Thoracic aorta (tissue), 2 donors: ENCODE measurements at regions not wholly inside any gene's neighbourhood (a gene's known extent, or its start where the extent isn't known, plus 50 kb on each side); places are given as distances from the start of the nearest gene placed in this dataset.

Experiments used
- ATAC-seq: fragments of 150-250 bp; one replicate; pipeline ENCODE4 v1.8.0; 2017; ENCODE audit warnings: low read depth; ENCODE audit not compliant: insufficient number of reproducible peaks, low FRiP score
- DNase-seq: peaks from one replicate; pipeline ENCODE4 v3.0.0-alpha.2; 2020; ENCODE audit warnings: low spot score
- H3K27ac ChIP-seq, 2 donors: fragments of 200-600 bp; sonication (generic); 1 replicate in 1 of 2; 2 replicates in 1 of 2; pipeline ENCODE4 v1.5.1; 2016; ENCODE audit warnings: mild to moderate bottlenecking in 2 of 2, moderate library complexity in 2 of 2
- H3K27me3 ChIP-seq: fragments of 200-600 bp; sonication (generic); replicated peaks from 2 replicates; pipeline ENCODE4 v1.6.0; 2016; ENCODE audit warnings: mild to moderate bottlenecking; ENCODE audit not compliant: insufficient read depth
- H3K36me3 ChIP-seq: fragments of 200-600 bp; sonication (generic); one replicate; pipeline ENCODE4 v1.5.1; 2016
- H3K4me1 ChIP-seq, 2 donors: fragments of 200-600 bp; sonication (generic); 1 replicate in 1 of 2; 2 replicates in 1 of 2; pipeline versions ENCODE4 v1.5.1 to v1.6.0; 2016; ENCODE audit warnings: low read depth in 2 of 2, mild to moderate bottlenecking in 1 of 2; ENCODE audit not compliant: control insufficient read depth in 1 of 2
- H3K4me3 ChIP-seq: fragments of 200-600 bp; sonication (generic); 2 replicates; pipeline ENCODE4 v1.5.1; 2016; ENCODE audit warnings: mild to moderate bottlenecking
- H3K9me3 ChIP-seq: fragments of 200-600 bp; sonication (generic); 2 replicates; pipeline ENCODE4 v1.5.1; 2016
- CTCF ChIP-seq: fragments of 200-600 bp; sonication (generic); IDR thresholded peaks from one replicate; pipeline ENCODE4 v1.5.1; 2019; ENCODE audit warnings: antibody characterized with exemption

DNA sequence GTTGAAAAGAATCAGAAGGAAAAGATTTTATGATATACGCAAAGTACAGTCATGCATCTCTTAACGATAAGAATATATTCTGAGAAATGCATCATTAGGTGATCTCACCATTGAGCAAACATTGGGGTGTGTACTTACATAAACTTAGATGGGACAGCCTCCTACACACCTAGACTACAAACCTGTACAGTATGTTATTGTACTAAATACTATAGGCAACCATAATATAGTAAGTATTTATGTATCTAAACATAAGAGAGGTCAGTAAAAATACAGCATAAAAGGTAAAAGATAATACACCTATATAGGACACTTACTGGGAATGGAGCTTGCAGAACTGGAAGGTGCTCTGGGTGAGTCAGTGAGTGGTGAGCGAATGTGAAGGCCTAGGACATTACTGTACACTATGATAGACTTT, 254.6 kb downstream of the SPRY2 start:
- Histone ChIP-seq H3K36me3 (no peaks in the 10 kb centered on the region), H3K27ac (no peak overlapping the region), H3K4me1 (peaks cover 5 to 16% of the 10 kb centered on the region in 2 donors), H3K4me3 (no peak overlapping the region), H3K27me3 (no peaks in the 10 kb centered on the region), H3K9me3 (no peaks in the 10 kb centered on the region)
- DNase-seq = no peak
- no peak for ATAC-seq
- no peak for TF ChIP-seq CTCF

- DNase-seq (no peak), ATAC-seq (peak; percentile 84)
- no peaks in the 10 kb centered on the region for H3K36me3 ChIP-seq
- no peaks in the 10 kb centered on the region for H3K9me3 ChIP-seq
- H3K4me1 ChIP-seq = peaks cover 5 to 16% of the 10 kb centered on the region in 2 donors
- no peak for TF ChIP-seq CTCF
- no peaks in the 10 kb centered on the region for H3K27me3 ChIP-seq
- peak overlapping the region; percentile 39 for H3K4me3 ChIP-seq
- peak overlapping the region; percentile 31 to 52 for H3K27ac ChIP-seq
Measured at GRCh38 chr13:80083853-80084676, 256.9 kb downstream of the SPRY2 start.

- Histone ChIP-seq H3K36me3 (no peaks in the 10 kb centered on the region), H3K9me3 (no peaks in the 10 kb centered on the region), H3K4me1 (peaks cover 5 to 16% of the 10 kb centered on the region in 2 donors), H3K4me3 (peak overlapping the region; percentile 36), H3K27me3 (no peaks in the 10 kb centered on the region), H3K27ac (peak overlapping the region; percentile 28 to 52)
- ATAC-seq (peak; percentile 62), DNase-seq (no peak)
- TF ChIP-seq CTCF = no peak
Measured at GRCh38 chr13:80083081-80083852, 257.7 kb downstream of the SPRY2 start.

DNA sequence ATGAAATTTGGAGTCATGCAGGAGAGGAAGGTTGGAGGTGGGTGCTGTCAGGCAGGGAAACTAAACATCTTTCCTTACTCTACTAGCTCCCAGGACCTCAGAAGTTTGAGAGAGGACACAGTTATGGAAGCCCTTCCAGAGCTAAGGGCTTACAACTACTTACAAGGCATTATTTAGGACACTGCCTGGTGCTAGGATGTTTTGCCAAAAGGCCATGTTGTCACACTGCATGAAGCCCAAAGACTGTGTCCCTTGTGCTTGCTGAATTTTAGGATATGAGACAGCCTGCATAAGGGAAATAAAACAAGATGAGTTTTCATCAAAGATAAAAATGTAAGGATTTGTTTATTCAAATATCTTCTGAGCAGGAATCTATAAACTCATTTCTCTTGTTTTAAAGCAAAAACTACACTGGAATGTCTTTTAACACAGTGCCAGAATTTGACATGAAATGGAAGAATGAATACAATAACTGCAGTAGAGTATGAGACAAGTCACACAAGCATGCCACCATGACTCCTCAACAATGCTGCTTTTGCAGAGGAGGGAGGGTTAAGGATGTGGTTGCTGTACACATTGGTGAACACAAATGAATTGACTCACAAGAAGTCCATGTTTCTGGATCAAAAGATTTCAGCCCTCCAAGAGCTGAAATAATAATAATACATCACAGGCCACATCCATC, 258.4 kb downstream of the SPRY2 start:
- H3K27me3 ChIP-seq = no peaks in the 10 kb centered on the region
- no peak overlapping the region for H3K27ac ChIP-seq
- TF ChIP-seq CTCF = no peak
- H3K9me3 ChIP-seq = no peaks in the 10 kb centered on the region
- H3K36me3 ChIP-seq = no peaks in the 10 kb centered on the region
- no peak overlapping the region for H3K4me3 ChIP-seq
- H3K4me1 ChIP-seq = peaks cover 5 to 16% of the 10 kb centered on the region in 2 donors
- DNase-seq (no peak), ATAC-seq (no peak)

DNA sequence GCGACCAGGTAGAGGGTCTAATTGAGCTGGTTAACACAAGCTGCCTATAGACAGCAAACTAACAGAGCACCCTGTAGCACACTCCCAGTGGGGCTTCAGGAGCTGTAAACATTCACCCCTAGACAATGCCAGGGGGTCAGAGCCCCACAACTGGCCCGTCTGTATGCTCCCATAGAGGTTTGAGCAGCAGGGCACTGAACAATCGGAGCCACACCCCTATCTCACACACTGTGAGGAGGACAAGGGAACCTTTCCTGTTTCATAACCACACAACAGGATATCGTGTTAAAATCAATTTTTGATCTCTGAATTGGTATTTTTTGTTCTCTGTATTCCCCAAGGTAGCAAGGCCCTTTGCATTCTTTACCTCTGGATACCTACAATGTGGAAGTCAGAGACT, 266.1 kb downstream of the SPRY2 start:
- no peak overlapping the region for H3K4me3 ChIP-seq
- ATAC-seq = no peak
- H3K4me1 ChIP-seq = no peaks in the 10 kb centered on the region
- DNase-seq = no peak
- H3K27me3 ChIP-seq = no peaks in the 10 kb centered on the region
- no peak overlapping the region for H3K27ac ChIP-seq
- no peak for TF ChIP-seq CTCF
- H3K36me3 ChIP-seq = no peaks in the 10 kb centered on the region
- no peaks in the 10 kb centered on the region for H3K9me3 ChIP-seq
